GM18520 (cell line): ENCODE measurements at regions not wholly inside any gene's neighbourhood (a gene's known extent, or its start where the extent isn't known, plus 50 kb on each side); places are given as distances from the start of the nearest gene placed in this dataset.

Source experiments
- ATAC-seq: cut with Tn5 transposase; IDR thresholded peaks from one replicate; pipeline ENCODE4 v1.9.1; 2021; ENCODE audit not compliant: unreplicated experiment

- no peak for ATAC-seq
Observed at GRCh38 chr9:18020121-18020745, 441.4 kb downstream of the SH3GL2 start.

DNA sequence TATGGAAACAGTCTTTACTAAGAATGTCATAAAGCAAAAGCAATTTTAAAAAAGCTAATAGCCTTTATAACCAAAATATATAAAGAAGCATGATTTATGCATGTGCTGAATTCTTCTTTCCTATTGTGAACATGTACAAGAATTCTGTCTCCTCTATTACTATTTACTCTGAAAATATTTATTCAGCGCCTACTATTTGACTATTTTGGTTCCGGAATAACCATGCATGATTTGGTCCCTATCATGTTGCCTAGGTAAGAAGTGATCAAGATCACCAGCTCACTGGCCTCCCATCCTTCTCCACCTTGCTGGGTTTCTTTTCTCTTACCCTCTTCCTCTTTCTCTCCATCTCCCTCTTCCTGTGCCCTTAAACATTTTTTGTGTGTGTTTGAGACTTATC is 443.8 kb downstream of the SH3GL2 start:
- no peak for ATAC-seq

- ATAC-seq: no peak
Observed at GRCh38 chr9:18023332-18023731, 444.5 kb downstream of the SH3GL2 start.

DNA sequence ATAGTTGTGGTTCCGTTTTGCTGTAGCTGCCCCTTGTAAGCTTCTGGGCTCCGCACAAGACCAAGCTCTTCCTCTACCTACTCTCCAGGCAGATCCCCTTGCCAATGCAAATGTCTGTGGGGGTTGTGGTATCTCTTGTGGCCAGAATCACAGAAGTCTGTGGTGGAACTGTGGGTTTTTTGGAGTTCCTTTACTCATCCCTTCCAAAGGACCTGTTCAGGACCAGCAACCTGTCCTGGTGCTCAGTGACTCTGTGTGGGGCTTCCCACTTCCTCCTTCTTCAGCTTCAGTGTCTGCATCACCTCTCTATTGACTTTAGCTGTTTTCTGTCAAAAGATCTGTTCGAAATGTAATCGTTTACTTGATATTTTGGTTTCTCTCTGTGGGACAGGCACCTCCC is 441.3 kb upstream of the ADAMTSL1 start:
- ATAC-seq: no peak

GRCh38 chr9:18036422-18037187 is 437.3 kb upstream of the ADAMTSL1 start:
- no peak for ATAC-seq

GRCh38 chr9:18037981-18038380 is 436.0 kb upstream of the ADAMTSL1 start:
- ATAC-seq: no peak

GRCh38 chr9:18040327-18040726 is 433.6 kb upstream of the ADAMTSL1 start:
- no peak for ATAC-seq

DNA sequence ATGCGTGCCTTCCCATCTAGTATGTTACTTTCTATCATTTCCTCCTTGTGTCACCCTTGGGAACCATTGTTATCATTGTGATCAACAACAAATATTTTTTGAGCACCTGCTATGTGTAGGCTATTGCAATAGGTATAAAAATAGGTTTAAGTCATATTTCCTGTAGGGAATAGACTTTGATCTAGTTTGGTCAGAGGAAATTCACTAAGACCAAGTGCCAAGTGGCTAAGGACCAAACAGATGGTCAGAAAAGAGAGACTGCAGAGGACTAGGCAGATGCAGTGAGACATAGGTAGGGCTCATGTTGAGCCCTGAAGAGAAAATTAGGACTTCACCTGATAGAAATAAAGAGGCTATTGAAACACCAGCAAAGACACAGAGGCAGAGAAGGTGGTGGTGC is 430.0 kb upstream of the ADAMTSL1 start:
- ATAC-seq: no peak

GRCh38 chr9:18045326-18045725 is 428.6 kb upstream of the ADAMTSL1 start:
- ATAC-seq: no peak

DNA sequence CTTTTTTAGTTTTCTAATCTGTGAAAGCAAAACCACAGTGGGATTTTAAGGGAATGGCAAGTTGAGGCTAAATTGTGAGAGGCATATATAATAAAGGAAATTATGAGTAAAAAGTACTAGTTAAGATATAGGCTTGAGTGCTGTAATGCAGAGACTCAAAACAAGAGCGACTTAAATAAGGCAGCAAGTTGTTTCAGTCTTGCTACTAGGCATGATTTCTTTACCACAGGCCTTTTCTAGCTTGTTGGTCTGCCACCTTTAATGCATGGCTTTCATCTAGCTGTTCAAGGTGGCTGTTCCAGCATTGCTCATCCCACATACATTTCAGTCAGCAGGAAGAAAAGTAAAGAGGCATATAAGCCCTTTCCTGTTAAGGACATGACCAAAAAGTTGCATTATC is 427.9 kb upstream of the ADAMTSL1 start:
- ATAC-seq: no peak

DNA sequence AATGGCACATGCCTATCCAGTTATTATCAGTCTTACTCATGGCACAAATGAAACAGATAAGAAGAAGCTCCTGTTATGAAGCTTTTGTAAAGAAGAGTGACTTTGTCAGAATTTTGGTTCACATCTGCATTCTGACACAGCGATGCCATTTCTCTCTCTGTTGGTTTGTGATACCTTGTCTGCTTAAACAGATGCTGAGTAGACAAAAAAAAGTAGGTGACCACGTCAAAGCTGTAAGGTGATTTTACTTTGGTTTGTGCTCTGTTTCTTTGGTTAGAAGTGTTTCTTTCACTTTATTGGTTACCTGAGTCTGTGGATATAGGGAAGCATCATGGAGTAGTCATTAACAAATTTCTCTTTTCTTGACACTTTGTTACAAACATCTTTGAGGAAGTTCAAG is 422.3 kb upstream of the ADAMTSL1 start:
- no peak for ATAC-seq

DNA sequence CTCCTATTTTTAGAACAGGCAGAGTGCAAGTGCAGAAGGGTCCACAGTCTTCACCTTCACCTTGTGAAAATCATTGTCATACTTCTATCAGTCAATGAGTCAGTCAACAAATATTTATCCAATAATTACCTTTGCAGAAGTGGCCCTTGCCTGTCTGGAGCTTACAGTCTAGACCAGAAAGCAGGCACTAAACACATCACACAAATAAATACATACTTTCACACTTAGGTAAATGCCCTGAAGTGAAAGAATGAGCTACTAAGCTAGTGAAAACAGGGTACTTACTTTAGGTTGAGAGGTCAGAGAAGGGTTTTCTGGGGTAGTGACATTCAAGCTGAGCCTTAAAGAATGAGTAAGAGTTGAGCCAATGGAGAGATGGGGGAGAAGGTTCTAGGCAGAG is 421.9 kb upstream of the ADAMTSL1 start:
- ATAC-seq: no peak

DNA sequence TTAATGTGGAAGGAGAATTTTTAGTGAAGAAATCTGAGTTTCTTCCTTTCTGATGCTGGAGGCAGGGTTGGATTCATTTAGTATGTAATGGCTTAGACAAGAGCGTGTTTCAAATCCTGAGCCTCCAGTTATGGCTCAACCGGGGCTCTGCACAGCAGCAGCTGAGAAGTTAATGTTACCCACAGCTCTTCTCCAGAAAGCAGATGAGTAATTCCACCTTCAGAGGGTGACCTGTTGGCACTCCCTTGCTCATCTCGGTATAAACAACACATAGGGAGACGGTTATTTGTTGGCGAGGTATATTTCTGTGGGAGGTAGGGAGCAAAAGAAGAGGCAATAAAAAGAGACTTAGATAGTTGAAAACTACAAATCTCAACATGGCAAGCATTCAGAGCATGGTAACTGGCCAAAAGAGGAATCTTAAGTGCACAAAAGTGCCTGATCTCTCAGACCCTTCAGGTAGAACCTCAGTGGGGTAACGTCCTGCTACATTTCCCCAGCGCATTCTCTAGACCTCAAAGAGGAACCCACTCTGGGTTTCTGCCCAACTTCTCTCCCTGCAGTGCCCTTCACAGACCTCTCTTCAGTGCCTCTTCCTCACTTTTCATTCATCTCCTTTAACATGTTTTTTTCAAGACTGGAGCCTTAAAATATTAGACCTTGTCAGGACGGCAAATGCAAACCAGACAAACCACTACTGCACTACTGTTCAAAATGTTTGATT is 417.5 kb upstream of the ADAMTSL1 start:
- no peak for ATAC-seq

DNA sequence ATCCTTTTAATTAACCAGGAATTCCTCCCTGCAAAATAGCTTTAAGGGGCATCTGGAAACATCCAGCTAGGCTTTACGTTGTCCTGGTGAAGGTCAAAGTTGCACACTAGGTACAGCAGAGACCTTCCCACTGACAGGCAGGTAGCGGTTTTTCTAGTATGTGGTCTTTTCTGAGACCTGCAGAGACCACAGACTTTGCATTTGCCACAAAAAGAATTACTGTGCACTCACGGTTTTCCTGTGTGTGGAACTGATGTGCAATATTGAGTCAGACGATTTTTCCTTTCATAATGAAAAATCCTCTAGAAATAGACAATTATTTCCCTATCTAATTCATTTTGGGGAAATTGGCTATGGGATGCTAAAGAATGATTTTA is 417.0 kb upstream of the ADAMTSL1 start:
- ATAC-seq: peak; percentile 90

- ATAC-seq: no peak
Observed at GRCh38 chr9:18058564-18059442, 415.1 kb upstream of the ADAMTSL1 start.

DNA sequence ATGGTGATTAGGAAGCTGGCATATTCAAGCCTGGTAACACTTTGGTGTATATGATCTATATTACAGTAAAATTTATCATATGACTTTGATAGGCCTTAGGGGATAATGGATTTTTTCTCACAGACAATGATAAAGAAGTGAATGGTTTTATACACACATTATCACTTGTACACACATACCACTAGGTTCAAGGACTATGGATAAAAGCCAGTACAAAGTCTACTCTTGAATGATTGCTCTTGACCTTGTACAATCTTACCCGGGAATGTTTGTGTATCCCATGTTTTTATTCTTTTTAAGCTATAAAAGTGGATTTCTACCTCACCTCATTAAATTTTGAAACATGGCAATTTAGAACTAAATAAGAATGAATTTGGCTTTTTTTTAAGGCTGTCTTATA is 414.5 kb upstream of the ADAMTSL1 start:
- ATAC-seq: no peak

DNA sequence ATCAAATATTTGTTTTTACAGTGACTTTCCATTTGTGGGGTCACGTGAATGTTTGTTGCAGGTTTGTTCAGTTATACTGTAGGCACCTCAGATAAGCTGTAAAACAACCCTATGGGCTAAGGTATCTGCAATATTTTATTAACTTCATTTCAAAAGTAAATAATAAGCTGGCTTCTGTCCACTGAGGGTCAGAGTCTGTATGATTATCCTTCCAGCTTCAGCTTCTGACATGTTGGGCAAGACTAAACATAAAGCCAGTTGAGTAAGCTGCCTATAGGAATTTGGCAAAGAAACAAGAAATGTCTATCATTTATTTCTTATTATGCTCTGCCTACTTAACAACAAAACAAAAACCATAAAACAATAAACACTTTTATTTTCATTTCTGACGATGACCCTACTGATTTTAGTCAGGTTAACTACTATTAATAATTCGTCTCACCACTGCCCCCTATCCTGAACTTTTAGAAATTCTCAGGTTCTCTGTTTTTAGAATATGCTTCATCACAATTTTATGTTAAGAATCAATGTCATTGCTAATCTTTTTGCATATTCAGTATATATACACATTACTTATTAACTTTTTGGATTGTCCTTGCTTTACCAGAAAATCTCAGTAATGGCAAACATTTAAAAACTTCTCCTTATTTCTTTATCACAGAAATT is 413.6 kb upstream of the ADAMTSL1 start:
- no peak for ATAC-seq

GRCh38 chr9:18061332-18061731 is 412.6 kb upstream of the ADAMTSL1 start:
- ATAC-seq: no peak

DNA sequence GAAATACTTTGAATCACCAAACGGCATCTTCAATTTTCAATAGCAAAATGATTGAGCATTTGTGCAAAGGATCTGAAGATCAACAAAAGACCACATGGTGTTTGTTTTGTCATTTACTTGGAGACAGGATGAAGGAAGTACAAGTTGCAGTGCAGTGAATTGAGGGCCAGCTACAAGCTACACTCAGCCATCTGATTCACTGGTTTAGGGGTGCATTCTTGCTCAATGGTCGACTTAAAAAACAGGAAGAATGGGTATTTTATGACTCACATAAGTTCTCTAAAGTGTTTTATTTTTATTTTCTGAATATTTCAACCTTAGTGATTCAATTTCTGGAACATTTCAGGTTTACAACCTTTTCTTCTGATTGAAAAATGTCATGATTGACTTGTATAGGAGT is 412.1 kb upstream of the ADAMTSL1 start:
- no peak for ATAC-seq

GRCh38 chr9:18063856-18064390 is 410.0 kb upstream of the ADAMTSL1 start:
- no peak for ATAC-seq
